ENCODE measurements at regions not wholly inside any gene's neighbourhood (a gene's known extent, or its start where the extent isn't known, plus 50 kb on each side); places are given as distances from the start of the nearest gene placed in this dataset.

DNA sequence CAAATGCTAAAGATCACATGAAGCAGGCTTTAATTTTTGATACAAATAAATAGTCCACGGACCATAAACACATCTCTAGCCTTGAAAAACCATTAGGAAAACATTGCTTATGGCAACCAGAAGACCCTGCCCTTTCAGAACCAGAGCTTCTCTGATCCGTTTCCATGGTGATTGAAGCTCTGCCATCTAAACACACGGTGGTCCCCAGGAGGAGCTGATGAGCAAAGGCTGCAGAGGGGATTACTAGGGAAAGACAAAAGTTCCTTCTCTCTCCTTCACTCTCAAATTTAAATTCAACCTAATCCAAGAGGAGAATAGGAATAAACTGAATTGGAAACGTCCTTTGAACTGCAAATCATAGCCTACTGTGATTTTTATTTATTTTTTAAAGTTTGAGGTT is 122.0 kb upstream of the ATP10A start:
- intact Hi-C loops (cut with DNase I): no loop called here
- WGBS, 2 donors: 18 to 20% methylated on average over 4 of the region's 4 CpGs

DNA sequence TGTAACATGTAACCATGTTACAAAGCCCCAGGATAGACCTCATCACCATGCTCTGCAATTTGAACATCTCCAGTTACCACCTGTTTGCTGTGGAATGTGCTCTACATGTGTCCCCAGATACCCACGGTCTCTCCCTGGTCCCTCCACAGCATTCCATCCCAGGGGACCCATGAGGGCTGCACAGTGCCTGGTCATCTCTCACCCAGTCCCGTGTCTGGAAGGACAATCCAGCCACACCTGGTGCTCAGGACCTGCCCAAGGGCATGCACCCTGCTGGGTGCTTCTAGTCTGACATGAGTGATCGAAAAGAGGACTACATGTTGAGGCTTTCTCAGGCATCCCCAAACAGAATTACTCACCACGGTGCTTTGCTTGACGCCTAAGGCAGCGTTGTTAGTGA is 119.6 kb upstream of the ATP10A start:
- 69 to 72% methylated on average over 6 of the region's 6 CpGs for WGBS, 2 donors
- DNase-seq: no peak
- H3K27me3 ChIP-seq: peaks cover 0 to 12% (median 0%) of the 10 kb centered on the region in 7 donors
- H3K27ac ChIP-seq: no peak overlapping the region
- no peak for ATAC-seq
- H3K9me3 ChIP-seq: no peaks in the 10 kb centered on the region
- H3K4me1 ChIP-seq: no peaks in the 10 kb centered on the region
- no peaks in the 10 kb centered on the region for H3K36me3 ChIP-seq
- no peak overlapping the region for H3K4me3 ChIP-seq
- intact Hi-C loops (cut with DNase I): no loop called here
- TF ChIP-seq, protein P1, sequence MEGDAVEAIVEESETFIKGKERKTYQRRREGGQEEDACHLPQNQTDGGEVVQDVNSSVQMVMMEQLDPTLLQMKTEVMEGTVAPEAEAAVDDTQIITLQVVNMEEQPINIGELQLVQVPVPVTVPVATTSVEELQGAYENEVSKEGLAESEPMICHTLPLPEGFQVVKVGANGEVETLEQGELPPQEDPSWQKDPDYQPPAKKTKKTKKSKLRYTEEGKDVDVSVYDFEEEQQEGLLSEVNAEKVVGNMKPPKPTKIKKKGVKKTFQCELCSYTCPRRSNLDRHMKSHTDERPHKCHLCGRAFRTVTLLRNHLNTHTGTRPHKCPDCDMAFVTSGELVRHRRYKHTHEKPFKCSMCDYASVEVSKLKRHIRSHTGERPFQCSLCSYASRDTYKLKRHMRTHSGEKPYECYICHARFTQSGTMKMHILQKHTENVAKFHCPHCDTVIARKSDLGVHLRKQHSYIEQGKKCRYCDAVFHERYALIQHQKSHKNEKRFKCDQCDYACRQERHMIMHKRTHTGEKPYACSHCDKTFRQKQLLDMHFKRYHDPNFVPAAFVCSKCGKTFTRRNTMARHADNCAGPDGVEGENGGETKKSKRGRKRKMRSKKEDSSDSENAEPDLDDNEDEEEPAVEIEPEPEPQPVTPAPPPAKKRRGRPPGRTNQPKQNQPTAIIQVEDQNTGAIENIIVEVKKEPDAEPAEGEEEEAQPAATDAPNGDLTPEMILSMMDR (IDR thresholded peaks at IDR 0.05): no peak

More for the DNA sequence above, 122.0 kb upstream of the ATP10A start:
- H3K9me3 ChIP-seq: no peaks in the 10 kb centered on the region
- no peak for ATAC-seq
- no peak overlapping the region for H3K4me3 ChIP-seq
- H3K27ac ChIP-seq: no peak overlapping the region
- H3K27me3 ChIP-seq: peaks cover 0 to 12% (median 0%) of the 10 kb centered on the region in 7 donors
- no peaks in the 10 kb centered on the region for H3K4me1 ChIP-seq
- TF ChIP-seq, protein P1 (IDR thresholded peaks at IDR 0.05): no peak
- no peaks in the 10 kb centered on the region for H3K36me3 ChIP-seq
- DNase-seq: no peak

DNA sequence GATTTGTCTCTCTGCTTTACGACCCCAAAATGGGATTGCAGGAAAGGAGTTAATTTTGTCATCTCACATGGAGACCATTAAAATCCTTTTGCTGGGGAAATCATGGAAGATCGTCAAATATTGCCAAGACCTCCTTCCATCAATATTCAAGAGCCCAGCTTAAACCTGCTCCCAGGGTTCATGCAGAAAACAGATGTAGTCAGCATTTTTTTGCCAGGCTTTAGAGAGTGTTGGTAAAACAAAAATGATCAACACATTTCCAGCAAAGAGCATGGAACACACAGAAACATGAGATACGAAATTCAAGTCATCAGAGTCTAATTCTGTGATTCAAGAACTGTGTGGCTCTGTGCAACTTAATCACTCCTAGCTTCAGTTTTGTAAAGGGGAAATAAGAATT is 118.0 kb upstream of the ATP10A start:
- no peak overlapping the region for H3K4me3 ChIP-seq
- H3K27ac ChIP-seq: no peak overlapping the region
- DNase-seq (no peak), ATAC-seq (no peak)
- H3K9me3 ChIP-seq: no peaks in the 10 kb centered on the region
- H3K4me1 ChIP-seq: no peaks in the 10 kb centered on the region
- no peaks in the 10 kb centered on the region for H3K36me3 ChIP-seq
- H3K27me3 ChIP-seq: peaks cover 0 to 12% (median 0%) of the 10 kb centered on the region in 7 donors
- intact Hi-C loops (cut with DNase I): no loop called here
- TF ChIP-seq, protein P1 (IDR thresholded peaks at IDR 0.05): no peak
- 67 to 74% methylated on average over 3 of the region's 3 CpGs for WGBS, 2 donors

DNA sequence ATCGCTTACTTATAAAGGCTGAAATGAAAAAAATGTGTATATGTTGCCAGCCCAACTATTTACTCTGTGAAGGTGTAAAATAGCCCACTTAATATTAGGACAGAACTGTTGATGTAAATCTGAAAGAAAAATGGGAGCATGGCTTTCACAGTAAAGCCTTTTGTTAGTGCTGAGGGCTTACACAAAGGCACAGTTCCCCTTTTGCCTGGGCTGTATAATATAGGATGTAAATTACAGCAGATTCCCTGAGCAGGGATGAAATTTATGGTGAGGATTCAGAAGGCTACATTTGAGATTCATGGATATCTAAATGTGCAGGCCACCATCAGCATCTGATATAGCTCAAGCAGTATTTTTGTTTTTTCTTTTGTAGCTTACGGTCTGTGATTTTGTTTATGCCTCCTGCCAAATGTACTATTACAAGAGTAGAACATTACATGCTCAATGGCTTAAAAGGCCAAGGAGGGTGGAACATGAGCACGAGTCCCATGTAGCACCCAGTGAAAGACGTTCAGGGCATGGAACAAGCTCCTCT is 109.1 kb upstream of the ATP10A start:
- H3K27ac ChIP-seq: no peak overlapping the region
- 63 to 64% methylated on average over 4 of the region's 4 CpGs for WGBS, 2 donors
- no peaks in the 10 kb centered on the region for H3K9me3 ChIP-seq
- H3K4me3 ChIP-seq: no peak overlapping the region
- no peaks in the 10 kb centered on the region for H3K4me1 ChIP-seq
- peaks cover 0 to 6% (median 0%) of the 10 kb centered on the region in 7 donors for H3K27me3 ChIP-seq
- intact Hi-C loops (cut with DNase I): no loop called here
- ATAC-seq (no peak), DNase-seq (no peak)
- TF ChIP-seq, protein P1 (IDR thresholded peaks at IDR 0.05): no peak
- no peaks in the 10 kb centered on the region for H3K36me3 ChIP-seq
